ENCODE measurements at regions not wholly inside any gene's neighbourhood (a gene's known extent, or its start where the extent isn't known, plus 50 kb on each side); places are given as distances from the start of the nearest gene placed in this dataset.

- no peak for TF ChIP-seq CTCF (IDR thresholded peaks at IDR 0.05; ENCODE audit: insufficient read depth, low read depth, low read length)
- no peak for TF ChIP-seq EZH2 (IDR thresholded peaks at IDR 0.05; ENCODE audit: insufficient read depth, low read length)
Observed at GRCh38 chr7:46786995-46787394, 794.9 kb downstream of the TNS3 start.
